GM19397 (cell line): ENCODE measurements at regions not wholly inside any gene's neighbourhood (a gene's known extent, or its start where the extent isn't known, plus 50 kb on each side); places are given as distances from the start of the nearest gene placed in this dataset.

Experiments used
- ATAC-seq: cut with Tn5 transposase; IDR thresholded peaks from one replicate; pipeline ENCODE4 v1.9.1; 2021; ENCODE audit warnings: mild to moderate bottlenecking, moderate library complexity; ENCODE audit not compliant: unreplicated experiment

DNA sequence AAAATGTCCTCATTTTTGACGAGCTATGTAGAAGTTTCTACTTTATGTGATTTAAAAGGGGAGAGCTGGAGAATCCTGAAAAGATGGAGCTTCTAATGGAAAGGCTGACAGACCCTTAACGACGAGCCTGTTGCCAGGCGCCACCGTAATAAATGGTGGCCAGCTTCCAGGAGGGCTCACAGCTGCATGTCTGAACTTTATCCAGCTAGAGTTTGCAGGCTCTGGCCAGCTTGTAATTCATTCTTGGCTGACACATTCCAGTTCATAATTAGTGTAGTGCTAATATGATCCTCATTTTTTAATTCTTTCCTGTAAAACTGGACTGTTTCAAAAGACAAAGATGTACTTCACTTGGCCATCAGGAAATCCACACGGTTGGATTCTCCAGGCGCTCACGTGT lies 246.7 kb downstream of the GAS1 start:
- no peak for ATAC-seq

GRCh38 chr9:86697999-86698398 lies 249.3 kb downstream of the GAS1 start:
- ATAC-seq = no peak

- no peak for ATAC-seq
Observed at GRCh38 chr9:86697213-86697612, 250.1 kb downstream of the GAS1 start.

DNA sequence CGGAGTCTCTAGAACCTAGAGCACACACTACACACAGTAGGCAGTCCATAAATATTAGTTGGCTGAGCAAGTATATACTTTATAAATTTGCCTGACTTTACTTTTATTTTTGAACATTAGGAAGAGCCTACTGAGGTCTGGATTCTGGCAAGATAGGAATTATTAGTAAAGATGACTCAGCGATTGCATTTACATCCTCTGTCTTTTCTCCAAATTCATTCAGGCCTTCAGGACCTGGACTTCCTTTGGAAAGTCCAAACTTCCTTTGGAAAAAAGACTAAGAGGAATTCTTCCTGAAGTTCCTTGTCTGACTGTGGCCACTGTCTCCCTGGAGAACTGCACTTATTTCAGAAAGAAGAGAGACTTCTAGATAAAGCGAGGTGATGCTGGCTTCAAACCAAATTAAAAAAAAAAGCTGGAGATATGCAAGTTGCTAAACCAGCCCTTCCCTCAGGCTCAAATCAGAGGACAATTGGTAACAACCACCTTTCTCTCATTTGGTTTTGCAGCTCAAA lies 251.3 kb downstream of the GAS1 start:
- no peak for ATAC-seq

DNA sequence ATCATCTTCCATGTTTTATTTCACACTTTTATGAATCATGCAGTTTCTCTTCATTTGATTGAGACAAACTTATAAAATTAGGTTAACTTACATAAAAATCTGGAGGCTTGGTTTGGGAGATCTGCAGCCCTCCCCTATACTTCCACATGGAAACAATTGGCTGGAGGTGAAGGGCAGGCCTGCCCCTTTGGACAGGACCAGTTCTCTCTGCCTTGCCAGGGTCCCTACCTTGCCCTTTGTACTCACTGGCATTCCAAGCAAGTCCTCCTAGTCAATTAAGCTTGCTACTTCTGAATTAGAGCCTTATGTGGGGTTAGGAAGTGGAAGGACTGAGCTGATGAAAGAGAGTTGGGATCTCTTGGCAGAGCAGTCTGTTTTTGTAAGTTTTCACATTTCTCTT lies 257.3 kb downstream of the GAS1 start:
- no peak for ATAC-seq

DNA sequence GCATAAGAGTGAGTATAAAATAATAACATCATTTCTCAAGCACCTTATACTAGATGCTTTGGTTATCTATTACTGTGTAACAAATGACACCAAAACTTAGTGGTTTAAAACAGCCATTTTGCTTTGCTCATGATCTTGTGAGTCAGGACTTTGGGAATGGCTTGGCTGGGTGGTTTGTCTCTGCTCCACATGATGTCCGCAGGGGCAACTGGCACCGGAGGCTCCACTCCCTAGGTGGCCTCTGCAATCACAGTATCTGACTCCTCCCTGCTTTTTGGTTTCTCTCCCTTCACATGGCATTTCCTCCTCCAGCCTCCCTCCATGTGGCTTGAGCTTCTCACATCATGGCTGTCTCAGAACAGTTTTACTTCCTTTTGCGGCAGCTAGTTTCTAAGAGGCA lies 259.5 kb downstream of the GAS1 start:
- ATAC-seq = no peak

- no peak for ATAC-seq
Observed at GRCh38 chr9:86685556-86685955, 261.8 kb downstream of the GAS1 start.

- no peak for ATAC-seq
Observed at GRCh38 chr9:86684148-86684547, 263.2 kb downstream of the GAS1 start.

DNA sequence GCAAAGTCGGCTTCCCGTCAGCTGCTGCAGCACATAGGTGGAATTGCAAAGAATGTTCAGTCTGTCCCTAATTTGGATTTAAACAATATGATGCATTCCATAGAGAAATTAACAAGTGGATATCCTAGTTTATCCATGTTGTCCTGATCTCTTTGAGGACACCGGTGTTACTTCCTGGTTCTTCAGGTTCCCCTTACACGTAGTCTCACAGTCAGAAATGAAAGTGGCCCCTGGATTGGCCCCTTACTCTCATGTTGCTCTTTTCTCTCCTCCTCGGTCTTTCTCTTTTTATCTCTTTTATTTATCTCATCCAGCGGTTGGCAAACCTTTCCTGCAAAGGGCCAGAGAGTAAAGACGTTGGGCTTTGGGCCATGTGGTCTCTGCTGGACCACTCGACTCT lies 265.1 kb downstream of the GAS1 start:
- no peak for ATAC-seq

GRCh38 chr9:86679909-86680308 lies 267.4 kb downstream of the GAS1 start:
- ATAC-seq = no peak

- ATAC-seq = no peak
Observed at GRCh38 chr9:86676396-86676795, 270.9 kb downstream of the GAS1 start.

DNA sequence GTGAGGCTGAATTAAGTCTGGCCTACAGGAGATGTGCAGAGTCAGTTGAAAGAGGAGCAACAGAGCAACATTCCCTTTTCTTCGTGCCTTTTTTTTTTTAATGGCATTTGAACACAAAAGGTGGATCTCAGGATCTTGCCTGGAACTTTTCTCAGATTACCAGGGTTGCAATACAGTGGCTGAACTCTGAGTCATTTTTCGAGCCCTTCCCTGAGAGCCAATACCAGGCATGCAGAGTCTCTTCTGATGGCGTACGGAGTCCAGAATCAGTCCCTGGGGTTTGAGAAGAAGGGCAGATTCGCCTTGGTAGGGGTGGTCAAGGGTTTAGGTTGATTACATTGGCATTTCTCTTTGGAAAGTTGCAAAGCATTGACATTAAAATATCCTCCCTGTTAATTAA lies 271.5 kb downstream of the GAS1 start:
- ATAC-seq = no peak

DNA sequence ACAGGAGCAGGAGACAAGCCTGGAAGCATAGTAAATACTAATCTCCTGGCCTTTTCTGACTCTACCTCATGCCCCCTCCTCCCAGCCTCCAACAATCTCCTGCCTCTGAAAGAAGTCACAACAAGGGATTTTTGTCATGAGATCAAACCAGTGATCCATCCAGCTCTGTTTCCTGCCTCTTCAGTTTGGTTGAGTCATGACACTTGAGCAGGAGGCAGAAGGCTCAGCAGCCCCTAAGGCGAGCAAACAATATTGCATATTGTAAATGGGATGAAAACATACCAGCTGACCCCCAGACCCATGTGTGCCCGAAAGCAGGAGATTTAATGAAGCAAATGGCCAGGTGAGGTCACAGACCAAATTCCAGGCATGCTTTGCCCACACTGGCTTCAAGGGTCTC lies 272.8 kb downstream of the GAS1 start:
- ATAC-seq = no peak

- ATAC-seq = no peak
Observed at GRCh38 chr9:86672966-86673365, 274.3 kb downstream of the GAS1 start.

DNA sequence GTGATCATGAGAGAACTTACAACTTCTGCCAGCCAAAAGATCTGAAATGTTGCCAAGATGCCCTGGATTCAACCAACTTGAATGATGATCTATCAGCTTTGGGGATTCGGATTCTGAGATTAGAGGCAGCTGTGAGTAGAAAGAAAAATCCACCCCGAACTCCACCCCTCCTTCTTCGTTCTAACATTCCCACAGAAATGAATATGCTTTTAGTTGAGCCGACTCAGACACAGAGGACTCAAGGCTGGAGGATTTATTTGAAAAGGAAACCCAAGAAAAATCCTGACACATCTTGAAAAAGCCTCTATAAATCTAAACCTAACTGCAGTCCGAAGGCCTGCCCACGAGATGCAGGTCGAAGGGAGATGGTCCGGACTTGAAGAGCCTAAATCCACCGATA lies 275.0 kb downstream of the GAS1 start:
- no peak for ATAC-seq

DNA sequence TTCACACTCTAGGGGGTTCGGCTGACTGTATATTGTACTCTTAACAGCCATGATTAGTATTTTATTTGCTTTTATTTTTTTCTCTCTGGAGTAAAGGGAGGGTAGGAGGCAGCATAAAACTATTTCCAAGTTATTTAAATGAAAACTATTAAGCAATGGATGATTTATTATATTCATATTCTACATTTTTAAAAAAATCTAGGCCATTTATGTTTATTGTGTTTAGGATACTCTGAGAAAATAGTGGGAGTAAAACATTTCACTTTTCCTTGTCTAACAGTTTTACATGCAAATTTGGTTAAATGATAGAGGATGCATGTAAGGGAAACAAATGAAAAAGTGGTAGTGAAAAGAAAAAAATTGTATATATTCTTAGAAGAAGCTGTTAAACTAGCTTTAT lies 276.3 kb downstream of the GAS1 start:
- ATAC-seq = no peak

GRCh38 chr9:86670536-86670935 lies 276.8 kb downstream of the GAS1 start:
- ATAC-seq = no peak

DNA sequence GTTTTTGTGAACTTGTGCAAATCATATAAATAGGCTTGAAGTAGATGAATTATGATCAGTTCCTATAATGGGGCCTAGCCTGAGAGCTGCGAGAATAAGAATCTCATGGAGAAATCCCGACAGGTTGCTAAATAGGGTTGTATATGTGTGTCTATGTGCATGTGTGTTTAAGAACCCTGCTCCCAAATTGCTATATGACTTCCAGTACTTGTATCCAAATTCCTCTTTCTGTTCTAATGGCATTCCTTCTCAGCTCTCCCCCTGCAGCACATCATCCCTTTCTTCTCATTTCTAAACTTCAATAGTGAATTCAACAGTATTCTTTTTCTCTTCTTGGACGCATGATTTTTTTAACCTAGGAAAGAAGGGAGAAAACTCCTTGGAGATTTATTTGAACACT lies 277.2 kb downstream of the GAS1 start:
- no peak for ATAC-seq

GRCh38 chr9:86669422-86669821 lies 277.9 kb downstream of the GAS1 start:
- ATAC-seq = no peak

GRCh38 chr9:86668488-86668887 lies 278.8 kb downstream of the GAS1 start:
- no peak for ATAC-seq

DNA sequence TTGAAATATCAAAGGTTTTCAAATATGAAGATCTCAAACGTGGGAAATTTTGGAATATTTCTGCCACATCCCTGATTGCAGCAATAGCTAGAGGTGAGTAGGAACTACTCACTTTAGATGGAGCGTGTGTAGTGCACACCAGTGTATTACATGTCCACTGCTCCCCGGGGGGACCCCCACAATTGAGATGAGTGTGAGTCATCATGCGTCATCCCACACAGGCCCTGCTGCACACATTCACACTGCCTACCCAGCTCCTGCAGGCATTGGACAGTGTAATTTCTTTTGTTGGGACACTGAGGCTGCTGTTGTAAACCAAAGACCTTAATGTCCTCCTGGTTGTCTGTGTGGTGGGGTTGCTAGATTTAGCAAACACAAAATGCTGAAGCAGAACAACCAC lies 280.0 kb downstream of the GAS1 start:
- no peak for ATAC-seq

DNA sequence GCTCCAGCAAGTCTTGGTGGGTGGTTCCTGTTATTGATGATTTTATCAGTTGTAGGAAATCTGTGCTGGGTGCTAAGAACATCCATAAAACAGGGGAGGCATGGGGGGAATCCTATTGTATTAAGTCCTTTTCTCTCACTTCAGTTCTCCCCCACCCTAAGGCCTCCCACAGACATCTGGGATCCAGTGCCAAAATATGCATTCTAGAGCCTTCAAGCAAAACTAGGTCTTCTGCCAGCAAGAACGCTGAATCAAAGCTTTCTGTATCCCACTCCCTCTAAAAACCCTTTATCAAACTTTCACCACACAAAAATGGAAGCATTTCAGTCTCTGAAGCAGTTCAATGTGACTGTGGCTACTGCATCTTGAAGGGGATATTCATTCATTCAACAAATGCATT lies 281.9 kb downstream of the GAS1 start:
- no peak for ATAC-seq

DNA sequence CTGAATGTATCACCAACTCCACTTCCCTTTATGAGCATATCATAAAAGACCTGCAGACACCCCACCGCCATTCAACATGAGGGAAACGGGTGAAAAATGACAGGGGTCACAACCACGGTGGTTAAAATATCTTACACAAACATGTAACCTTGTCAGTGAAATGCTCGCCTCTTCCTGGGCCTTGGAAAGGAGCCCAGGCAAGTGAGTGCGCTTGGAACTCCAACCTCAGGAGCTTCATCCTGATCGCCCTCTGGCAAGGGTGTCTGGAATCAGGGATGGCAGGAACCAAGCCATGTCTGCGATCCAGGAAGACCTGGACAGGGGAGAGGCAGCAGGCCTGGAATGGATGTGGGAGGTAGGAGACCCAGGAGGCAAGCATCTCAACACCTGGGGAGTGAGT lies 282.7 kb downstream of the GAS1 start:
- ATAC-seq = no peak

- ATAC-seq = no peak
Observed at GRCh38 chr9:86663905-86664304, 283.4 kb downstream of the GAS1 start.
